HEK293T (cell line): ENCODE measurements at regions not wholly inside any gene's neighbourhood (a gene's known extent, or its start where the extent isn't known, plus 50 kb on each side); places are given as distances from the start of the nearest gene placed in this dataset.
"Not testable (repeated sequence)": the region's sequence is repeated elsewhere in the genome, so short reads cannot be mapped to it uniquely, and the experiment has no call there.

Source experiments
- BHLHE40 ChIP-seq: fragments of 450-650 bp; IDR thresholded peaks from 2 replicates; pipeline ENCODE4 v1.6.1; 2016; ENCODE audit warnings: mild to moderate bottlenecking, moderate library complexity, borderline replicate concordance
- FOXA1 ChIP-seq: fragments of 450-650 bp; IDR thresholded peaks from 2 replicates; pipeline ENCODE4 v1.6.1; 2016; ENCODE audit warnings: mild to moderate bottlenecking
- FOXM1 ChIP-seq: fragments of 450-650 bp; IDR thresholded peaks from 2 replicates; pipeline ENCODE4 v1.6.1; 2017; ENCODE audit warnings: mild to moderate bottlenecking, borderline replicate concordance
- LEF1 ChIP-seq: fragments of 450-650 bp; IDR thresholded peaks from 2 replicates; pipeline ENCODE4 v1.6.1; 2017; ENCODE audit warnings: mild to moderate bottlenecking, borderline replicate concordance
- NFRKB ChIP-seq: fragments of 450-650 bp; IDR thresholded peaks from 2 replicates; pipeline ENCODE4 v1.6.1; 2016; ENCODE audit warnings: mild to moderate bottlenecking, moderate library complexity

DNA sequence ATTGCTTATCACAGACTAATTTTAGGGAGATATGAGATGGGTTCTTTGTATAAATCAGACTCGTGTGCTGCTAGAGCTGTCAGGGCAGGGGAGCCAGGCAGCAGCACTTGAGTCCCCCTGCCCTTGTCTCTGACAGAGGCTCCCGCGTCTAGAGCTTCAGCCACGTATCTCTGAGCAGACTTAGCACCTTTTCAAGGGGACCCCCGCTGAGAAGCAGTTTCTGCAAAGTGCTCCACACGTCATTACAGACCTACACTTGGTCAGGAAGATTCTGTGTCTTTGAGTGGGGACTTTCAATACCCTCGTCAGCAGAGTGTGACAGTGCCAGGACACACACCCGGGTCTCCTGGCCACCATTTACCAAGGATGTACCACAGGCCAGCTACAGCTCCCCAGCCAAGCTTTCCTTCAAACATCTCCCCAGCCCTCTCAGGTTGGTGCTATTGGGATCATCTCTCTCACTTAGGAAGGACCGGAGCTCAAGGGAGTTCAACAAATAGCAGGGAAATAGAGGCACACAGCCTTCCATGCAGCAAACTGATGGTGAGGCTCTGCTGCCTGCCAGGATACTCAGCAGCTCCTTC lies 312.3 kb downstream of the BCL2L11 start:
- TF ChIP-seq NFRKB, BHLHE40, FOXM1, LEF1, FOXA1: not testable (repeated sequence)
